ENCODE measurements at regions not wholly inside any gene's neighbourhood (a gene's known extent, or its start where the extent isn't known, plus 50 kb on each side); places are given as distances from the start of the nearest gene placed in this dataset.

GRCh38 chr2:60052601-60053000 lies 500.9 kb downstream of the BCL11A start:
- DNase-seq (ENCODE audit: low read depth): no peak

GRCh38 chr2:60051991-60052390 lies 501.5 kb downstream of the BCL11A start:
- DNase-seq (ENCODE audit: low read depth): no peak

DNA sequence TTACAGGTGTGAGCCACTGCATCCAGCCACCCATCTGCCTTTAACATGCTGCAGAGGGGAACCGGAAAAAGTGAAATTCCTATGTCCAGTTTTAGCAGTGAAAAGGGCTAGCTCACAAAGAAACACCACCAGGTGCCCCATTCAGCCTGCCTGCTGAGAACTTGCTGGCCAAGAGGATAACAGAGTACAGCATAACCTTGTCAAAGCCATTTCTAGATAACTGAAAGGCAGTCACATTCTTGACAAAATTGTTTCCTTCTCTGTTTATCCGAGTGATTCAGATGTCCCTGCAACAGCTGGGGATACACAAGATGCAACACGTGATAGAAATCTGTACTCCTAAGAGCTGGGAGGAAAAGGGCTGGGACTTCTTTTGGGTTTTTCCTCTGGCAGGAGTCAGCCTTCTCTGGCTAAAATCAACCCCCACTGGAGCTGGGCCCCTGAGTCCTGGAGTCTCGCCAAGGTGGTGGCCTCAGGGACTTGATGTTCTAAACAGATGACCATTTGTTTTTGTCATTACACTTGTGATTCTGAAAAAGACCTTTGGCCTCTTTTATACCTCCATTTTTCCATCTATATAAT lies 505.4 kb downstream of the BCL11A start:
- DNase-seq (ENCODE audit: low read depth): no peak

DNA sequence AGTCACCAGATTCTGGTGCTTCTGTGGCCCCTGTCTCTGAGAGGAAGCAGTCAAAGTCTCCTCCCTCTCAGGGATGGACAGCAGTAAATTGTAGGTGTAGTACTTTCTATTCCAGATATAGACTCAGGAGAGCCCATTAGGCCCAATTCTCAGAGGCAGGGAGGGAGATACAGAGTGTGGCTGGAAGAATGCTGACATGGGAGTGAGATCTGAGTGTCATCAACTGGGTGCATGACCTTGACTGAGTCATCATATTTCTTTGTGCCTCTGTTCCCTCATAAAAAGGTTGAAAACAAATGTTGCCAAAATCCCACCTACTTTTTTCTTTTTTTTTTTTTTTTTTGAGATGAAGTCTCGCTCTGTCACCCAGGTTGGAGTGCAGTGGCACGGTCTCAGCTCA lies 506.1 kb downstream of the BCL11A start:
- no peak for DNase-seq (ENCODE audit: low read depth)

DNA sequence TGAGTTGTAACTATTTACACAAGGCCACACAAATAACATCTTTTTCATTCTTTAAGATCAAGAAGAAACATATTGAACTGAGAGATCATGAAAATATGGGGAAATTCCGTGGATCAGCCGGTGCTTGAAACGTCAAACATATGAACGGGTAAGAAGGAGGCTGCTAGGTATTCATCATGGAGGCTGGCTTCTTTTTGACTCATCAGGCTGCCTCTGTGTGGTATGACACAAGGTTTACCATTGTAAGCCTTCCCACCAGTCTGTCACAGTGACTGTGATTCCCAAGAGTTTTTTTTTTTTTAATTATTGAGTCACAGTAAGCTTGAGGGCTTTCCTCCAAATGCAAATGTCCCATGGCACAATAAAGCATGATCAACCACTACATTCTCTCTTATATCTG lies 506.9 kb downstream of the BCL11A start:
- no peak for DNase-seq (ENCODE audit: low read depth)

DNA sequence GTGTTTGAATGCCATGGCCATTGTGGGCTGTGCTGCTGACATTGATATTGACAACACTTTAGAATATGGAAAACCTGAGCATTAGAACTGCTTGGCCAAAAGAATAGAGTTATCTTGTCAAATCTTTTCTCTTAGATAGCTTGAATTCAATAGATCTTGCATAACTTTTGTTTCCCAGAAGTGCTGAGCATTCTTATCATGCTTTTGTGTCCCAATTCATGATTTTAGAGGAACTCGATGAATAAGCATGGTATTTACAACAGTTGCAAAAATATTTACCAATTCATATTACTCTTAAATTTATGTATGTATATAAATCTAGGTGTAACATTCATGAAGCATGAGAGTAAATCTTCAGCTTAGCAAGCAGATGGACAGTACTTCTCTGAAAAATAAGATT lies 508.0 kb downstream of the BCL11A start:
- DNase-seq (ENCODE audit: low read depth): no peak

DNA sequence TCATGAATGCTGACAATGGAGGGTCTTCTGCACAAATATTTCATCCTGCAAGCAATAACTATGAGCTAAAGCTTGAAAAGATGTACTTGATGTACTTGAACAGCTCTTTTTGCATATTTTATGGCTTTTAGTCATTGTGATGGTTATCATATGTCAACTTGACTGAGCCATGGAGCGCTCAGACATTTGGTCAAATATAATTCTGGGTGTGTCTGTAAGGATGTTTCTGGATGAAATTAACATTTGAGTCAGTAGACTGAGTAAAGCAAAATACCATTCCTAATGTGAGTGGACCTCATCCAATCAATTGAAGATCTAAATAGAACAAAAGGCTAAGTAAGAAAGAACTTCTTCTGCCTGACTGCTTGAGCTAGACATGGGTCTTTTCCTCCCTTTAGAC lies 509.0 kb downstream of the BCL11A start:
- DNase-seq (ENCODE audit: low read depth): no peak

GRCh38 chr2:60042023-60042422 lies 511.4 kb downstream of the BCL11A start:
- DNase-seq (ENCODE audit: low read depth): no peak

DNA sequence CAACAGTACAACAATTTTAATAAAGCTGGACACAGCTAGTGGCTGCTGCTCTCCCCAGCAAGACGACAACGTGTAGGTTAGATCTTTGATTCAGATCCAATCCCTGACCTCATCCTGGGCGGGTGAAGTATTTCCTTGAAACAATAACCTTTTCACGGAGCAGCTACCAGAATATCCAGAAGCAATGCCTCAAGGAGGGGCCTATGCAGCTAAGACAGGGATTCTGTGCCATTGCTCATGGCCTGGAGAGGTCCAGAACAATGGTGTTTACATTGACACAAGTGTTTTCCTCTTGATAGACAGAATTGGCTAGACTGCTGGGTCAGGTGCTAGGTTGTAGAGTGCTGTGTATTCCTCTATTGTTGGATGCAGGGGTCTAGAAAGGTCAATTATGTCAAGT lies 520.1 kb downstream of the BCL11A start:
- DNase-seq (ENCODE audit: low read depth): no peak

GRCh38 chr2:60029566-60029883 lies 523.9 kb downstream of the BCL11A start:
- no peak for DNase-seq (ENCODE audit: low read depth)

DNA sequence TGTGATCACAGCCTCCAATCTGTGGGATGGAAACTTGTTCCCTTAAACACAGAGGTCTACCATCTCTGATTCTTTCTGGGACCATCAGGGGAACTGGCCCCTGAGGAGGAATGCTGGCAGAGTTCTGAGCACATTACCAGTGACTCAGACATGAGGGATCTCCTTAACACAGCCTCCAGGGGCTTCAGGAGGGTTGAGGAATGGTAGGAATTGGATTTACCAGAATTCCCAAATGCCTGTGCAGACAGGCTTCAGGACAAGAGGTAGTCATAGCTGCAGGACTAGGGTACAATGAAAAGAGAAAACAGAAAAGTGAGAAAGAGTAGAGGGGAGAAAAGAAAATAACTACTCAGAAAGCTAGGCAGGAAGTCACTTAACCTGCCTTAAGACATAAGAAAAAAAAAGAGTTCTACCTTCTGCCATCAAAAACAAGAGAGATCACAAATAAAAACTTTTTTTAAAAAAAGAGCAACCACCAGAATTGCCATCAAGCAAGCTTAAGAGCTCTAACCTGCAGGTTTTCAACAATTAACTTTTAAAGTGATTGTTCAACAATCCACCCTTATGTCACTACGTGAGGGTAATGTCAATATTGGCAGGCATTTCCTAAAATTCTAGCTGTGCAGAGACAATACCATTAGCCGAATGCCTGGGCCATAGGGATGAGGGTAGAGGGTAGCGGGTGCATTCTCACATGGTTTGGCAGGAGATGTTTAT lies 524.4 kb downstream of the BCL11A start:
- no peak for DNase-seq (ENCODE audit: low read depth)

GRCh38 chr2:60025496-60025895 lies 528.0 kb downstream of the BCL11A start:
- DNase-seq (ENCODE audit: low read depth): no peak

DNA sequence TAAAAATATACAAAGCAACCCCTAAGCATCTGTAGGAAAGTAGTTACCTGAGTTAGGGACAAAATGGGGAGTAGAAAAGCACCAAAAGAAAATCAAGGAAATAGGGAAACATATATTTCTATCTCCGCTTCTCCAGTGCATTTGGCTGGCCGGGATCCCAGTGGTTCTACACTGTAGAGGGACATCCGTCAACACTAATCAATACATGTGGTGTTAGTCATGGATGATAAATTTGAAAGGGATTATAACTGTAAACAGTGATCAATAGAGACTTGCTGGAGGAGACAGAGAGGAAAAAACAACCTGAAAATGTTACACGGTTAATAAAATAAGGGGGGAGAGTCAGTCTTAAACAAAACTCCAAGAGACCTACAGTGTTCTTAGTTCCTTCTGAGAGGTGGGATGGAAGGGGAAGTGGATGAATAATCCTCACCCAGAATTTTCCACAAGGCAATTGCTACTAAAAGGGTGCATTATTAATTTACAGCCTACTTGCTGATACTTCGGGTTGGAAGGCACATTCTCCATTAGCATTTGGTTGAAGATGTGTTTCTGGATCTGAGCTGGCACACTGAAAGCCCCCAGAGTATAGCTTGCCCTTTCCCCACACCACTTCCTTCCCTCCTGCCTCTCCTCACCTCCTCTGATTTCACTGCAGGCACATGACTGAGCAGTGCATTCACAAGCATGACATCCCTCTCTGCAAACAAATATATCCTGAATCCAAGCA lies 530.0 kb downstream of the BCL11A start:
- no peak for DNase-seq (ENCODE audit: low read depth)

- DNase-seq (ENCODE audit: low read depth): no peak
Observed at GRCh38 chr2:60007671-60008070, 545.8 kb downstream of the BCL11A start.

DNA sequence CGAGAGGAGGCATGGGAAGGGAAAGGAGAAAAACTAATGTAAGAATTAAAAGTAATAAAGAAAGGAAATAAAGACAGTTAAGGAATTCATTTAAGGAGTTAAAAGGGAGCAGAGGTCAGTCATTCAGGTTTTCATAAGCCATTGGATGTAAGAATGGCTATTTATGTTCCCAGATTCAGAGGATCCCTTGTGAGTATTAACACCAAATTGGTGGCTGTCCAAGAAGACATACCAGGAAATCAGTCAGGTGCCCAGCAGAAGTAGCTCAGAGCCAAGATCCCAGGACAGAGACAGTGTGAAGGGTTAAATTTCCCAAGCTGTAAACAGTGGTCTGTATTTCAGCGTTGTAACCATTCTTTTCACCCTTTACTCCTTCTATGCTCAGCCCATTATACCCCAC lies 550.4 kb downstream of the BCL11A start:
- DNase-seq (ENCODE audit: low read depth): no peak

DNA sequence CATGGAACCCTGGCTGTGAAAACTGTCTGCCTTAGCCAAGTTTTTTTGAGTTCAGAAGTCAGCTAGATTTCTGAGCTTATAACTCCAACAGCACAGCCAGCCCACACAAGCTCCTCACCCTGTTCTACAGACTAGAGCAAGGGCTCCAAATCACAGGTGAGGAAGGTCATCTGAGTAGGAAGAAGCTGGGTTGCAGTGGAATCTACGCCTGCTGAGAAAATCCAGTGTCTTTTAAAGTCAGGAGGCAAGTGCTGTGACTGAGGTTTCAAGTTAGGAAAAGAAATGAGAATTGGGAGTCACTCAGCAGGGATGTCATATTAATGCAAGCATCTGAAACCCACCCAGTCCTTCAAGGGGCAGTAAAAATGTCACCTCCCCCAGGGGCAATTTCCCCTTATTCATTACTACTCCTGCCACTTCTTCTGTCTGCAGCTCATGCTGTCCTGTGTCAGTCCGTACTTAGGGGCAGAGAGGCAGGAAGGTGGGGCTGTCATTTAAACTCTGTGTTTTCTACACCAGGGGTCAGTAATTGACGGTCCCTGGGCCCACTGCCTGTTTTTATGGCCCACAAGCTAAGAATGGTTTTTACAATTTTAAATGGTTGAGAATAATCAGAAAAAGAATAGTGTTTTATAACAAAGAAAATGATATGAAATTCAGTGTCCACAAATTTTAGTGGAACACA lies 551.1 kb downstream of the BCL11A start:
- no peak for DNase-seq (ENCODE audit: low read depth)

- DNase-seq (ENCODE audit: low read depth): no peak
Observed at GRCh38 chr2:60000686-60001085, 552.8 kb downstream of the BCL11A start.

DNA sequence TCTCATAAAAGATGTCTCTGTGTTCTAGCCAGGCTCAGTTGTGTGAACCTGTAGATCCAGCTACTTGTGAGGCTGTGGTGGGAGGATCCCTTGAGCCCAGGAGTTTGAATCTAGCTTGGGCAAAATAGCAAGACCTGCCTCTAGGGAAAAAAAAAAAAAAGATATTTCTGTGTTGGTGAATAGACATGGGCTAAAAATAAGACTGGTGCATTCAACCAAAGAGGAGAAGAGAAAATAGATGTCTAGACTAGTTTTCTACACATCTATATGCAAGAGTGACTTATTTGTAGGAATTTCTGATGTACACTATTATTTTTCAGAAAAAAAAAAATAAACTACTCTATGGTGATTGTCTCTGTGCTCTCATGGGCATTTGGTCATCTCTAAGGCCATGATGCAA lies 555.1 kb downstream of the BCL11A start:
- no peak for DNase-seq (ENCODE audit: low read depth)

DNA sequence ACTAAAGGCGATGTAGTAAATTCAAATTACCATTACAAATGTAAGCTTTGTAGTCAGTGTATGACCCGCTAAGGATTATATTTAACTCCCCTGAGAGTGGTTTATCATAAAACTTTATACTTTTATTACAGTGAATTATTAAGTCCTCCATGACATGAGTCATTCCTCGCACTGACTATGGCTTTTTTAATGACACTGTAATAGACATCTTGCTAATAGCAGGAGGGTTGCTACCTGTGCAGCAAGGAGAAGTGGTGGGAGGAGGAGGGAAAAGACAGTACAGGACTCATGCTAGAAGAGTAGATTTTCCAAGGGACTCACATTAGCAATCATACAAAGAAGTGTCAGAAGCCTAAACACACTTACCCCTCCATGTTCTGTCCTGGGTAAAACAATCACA lies 556.1 kb downstream of the BCL11A start:
- no peak for DNase-seq (ENCODE audit: low read depth)

DNA sequence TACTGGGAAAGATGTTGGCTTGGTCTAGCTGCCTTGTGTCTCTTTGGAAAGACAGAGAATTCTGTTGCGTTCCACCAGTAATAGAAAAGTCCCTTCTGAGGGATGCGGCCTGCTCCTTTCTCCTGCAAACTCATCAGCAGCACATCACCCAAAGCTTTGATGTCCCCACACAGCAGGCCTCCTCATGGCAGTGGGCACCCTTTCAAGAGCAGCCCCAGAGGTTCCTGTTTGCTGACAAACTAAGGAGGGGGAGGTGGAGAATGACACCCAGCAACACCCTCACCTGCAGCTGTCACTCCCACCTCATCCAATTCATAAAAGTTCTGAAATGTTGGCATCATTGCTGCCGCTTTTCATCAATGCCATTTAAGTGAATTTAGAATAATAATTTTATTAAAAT lies 556.6 kb downstream of the BCL11A start:
- DNase-seq (ENCODE audit: low read depth): no peak

DNA sequence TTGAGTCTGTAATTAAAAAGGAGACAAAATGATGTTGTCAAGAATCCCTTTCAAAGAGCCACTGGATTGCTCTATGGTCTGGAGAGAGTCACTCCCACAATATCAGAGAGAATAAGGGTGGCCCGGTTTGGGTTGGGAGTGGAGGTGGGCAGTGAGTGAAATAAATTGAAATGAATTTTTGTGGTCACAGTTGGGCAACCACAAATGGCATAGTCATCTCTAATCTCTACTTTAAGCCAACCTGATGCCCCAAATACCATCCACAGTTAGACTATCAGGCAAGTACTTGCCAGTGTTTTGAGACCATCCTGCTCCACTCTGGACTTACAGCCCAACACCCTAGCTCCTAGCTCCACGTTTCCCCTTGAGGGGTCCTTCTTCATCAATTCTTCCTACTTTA lies 559.7 kb downstream of the BCL11A start:
- DNase-seq (ENCODE audit: low read depth): no peak

GRCh38 chr2:59988341-59988740 lies 565.1 kb downstream of the BCL11A start:
- no peak for DNase-seq (ENCODE audit: low read depth)

DNA sequence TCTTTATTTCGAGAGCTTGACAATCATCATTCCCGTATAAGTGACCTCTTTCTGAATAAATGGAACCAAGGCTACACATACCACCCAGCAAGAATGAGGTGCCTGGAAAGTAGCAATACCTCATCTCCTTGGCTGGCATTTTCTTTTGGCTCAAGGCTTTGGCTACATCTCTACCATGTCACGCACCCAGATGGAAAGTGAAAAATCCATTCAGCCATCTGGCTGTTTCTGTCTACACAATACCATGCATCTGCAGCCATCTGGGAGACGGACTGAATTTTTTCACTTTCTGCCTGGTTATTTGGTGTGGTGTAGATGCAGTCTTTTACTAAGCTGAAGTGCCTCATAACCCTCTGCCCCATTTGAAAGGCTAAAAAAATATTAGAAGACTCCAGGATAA lies 566.9 kb downstream of the BCL11A start:
- DNase-seq (ENCODE audit: low read depth): no peak
